GM13976 (cell line): ENCODE measurements at regions not wholly inside any gene's neighbourhood (a gene's known extent, or its start where the extent isn't known, plus 50 kb on each side); places are given as distances from the start of the nearest gene placed in this dataset.

Source experiments
- DNase-seq: peaks from one replicate; pipeline ENCODE4 v3.0.0; 2012; ENCODE audit warnings: low spot score
- CTCF ChIP-seq: IDR thresholded peaks from 2 replicates; pipeline ENCODE4 v1.5.1; 2012; ENCODE audit warnings: borderline replicate concordance, mild to moderate bottlenecking; ENCODE audit not compliant: insufficient read depth; ENCODE audit errors: extremely low read depth, missing control alignments, control extremely low read depth
- in situ Hi-C: fragments of 300-500 bp; cut with MboI; formaldehyde crosslinking; loops from one replicate; pipeline ENCODE4 v1.12.0; 2022; ENCODE audit warnings: low sequenced_read_pairs, mixed read lengths, inconsistent platforms; ENCODE audit not compliant: unreplicated experiment

- DNase-seq: no peak
- in situ Hi-C loops: no loop called here
- TF ChIP-seq CTCF: no peak
Observed at GRCh38 chr1:147463022-147463421, 78.3 kb upstream of the BCL9 start.

GRCh38 chr1:147466543-147466942, 74.8 kb upstream of the BCL9 start:
- no peak for DNase-seq
- no peak for TF ChIP-seq CTCF
- in situ Hi-C loops: no loop called here

DNA sequence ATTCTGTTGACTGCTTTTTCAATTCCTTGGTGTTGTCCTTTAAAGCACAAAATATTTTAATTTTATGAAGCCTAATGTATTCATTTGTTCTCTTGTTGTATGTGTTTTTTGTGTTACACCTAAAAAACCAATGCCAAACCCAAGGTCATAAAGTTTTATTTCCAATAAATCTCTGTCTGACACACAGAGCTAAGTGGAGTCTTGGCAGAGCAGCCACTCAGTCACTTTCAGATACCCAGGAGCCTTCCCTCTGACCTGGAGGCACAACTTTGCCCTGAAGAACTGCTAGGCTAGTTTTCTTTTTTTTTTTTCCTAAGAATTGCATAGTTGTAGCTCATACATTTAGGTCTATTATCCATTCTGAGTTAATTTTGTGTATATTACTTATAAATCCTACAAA, 71.2 kb upstream of the BCL9 start:
- DNase-seq: no peak
- no peak for TF ChIP-seq CTCF
- in situ Hi-C loops: no loop called here

GRCh38 chr1:147472489-147472888, 68.8 kb upstream of the BCL9 start:
- DNase-seq: no peak
- no peak for TF ChIP-seq CTCF
- in situ Hi-C loops: no loop called here

- TF ChIP-seq CTCF: no peak
- DNase-seq: no peak
- in situ Hi-C loops: no loop called here
Observed at GRCh38 chr1:147472966-147473732, 68.2 kb upstream of the BCL9 start.

GRCh38 chr1:147473733-147474049, 67.6 kb upstream of the BCL9 start:
- no peak for DNase-seq
- TF ChIP-seq CTCF: no peak
- in situ Hi-C loops: no loop called here
